NB4 (cell line): ENCODE measurements at regions not wholly inside any gene's neighbourhood (a gene's known extent, or its start where the extent isn't known, plus 50 kb on each side); places are given as distances from the start of the nearest gene placed in this dataset.

Experiments
- DNase-seq: peaks from one replicate; pipeline ENCODE4 v3.0.0; 2010; ENCODE audit warnings: low read depth
- H3K4me3 ChIP-seq: one replicate; pipeline ENCODE4 v1.5.1; 2011; ENCODE audit warnings: mild to moderate bottlenecking, low read depth, low read length, moderate library complexity
- MYC ChIP-seq: IDR thresholded peaks from 2 replicates; pipeline ENCODE4 v1.6.1; 2011; ENCODE audit warnings: low read depth, low read length
- POLR2A ChIP-seq: IDR thresholded peaks from 2 replicates; pipeline ENCODE4 v1.6.1; 2011; ENCODE audit warnings: mild to moderate bottlenecking; ENCODE audit not compliant: insufficient read length; ENCODE audit errors: extremely low read depth
- TF ChIP-seq, protein P1 (sequence below): IDR thresholded peaks from one replicate; pipeline ENCODE4 v1.5.1; 2012; ENCODE audit warnings: low read depth, low read length
- TF ChIP-seq, protein P2 (sequence below): IDR thresholded peaks from 2 replicates; pipeline ENCODE4 v1.6.1; 2011; ENCODE audit warnings: low read depth, low read length

DNA sequence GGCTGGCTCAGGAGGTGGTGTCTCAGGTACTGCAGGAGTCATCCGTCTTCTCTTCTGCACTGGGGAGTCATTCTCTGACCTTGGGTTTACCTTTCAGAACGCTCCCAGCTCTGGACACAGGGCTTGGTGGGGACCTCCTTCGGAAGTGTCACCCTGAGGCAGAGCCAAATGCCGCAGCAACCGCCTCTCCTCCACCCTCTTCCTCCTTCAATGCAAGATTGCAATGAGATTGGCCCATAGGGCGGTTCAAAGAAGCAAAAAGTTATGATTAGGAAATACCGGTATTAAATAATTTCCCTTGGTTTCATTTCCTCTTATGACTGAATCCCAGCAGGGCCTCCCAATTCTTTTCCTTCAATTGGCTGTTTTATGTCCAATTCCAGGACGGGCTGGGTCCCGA is 178.8 kb downstream of the ACKR3 start:
- no peak for TF ChIP-seq MYC
- TF ChIP-seq, protein P1, sequence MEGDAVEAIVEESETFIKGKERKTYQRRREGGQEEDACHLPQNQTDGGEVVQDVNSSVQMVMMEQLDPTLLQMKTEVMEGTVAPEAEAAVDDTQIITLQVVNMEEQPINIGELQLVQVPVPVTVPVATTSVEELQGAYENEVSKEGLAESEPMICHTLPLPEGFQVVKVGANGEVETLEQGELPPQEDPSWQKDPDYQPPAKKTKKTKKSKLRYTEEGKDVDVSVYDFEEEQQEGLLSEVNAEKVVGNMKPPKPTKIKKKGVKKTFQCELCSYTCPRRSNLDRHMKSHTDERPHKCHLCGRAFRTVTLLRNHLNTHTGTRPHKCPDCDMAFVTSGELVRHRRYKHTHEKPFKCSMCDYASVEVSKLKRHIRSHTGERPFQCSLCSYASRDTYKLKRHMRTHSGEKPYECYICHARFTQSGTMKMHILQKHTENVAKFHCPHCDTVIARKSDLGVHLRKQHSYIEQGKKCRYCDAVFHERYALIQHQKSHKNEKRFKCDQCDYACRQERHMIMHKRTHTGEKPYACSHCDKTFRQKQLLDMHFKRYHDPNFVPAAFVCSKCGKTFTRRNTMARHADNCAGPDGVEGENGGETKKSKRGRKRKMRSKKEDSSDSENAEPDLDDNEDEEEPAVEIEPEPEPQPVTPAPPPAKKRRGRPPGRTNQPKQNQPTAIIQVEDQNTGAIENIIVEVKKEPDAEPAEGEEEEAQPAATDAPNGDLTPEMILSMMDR, result no peak
- TF ChIP-seq, protein P2, sequence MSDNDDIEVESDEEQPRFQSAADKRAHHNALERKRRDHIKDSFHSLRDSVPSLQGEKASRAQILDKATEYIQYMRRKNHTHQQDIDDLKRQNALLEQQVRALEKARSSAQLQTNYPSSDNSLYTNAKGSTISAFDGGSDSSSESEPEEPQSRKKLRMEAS, result no peak
- no peak for TF ChIP-seq POLR2A
- DNase-seq, result peak; percentile 83
- no peak overlapping the region for H3K4me3 ChIP-seq

DNA sequence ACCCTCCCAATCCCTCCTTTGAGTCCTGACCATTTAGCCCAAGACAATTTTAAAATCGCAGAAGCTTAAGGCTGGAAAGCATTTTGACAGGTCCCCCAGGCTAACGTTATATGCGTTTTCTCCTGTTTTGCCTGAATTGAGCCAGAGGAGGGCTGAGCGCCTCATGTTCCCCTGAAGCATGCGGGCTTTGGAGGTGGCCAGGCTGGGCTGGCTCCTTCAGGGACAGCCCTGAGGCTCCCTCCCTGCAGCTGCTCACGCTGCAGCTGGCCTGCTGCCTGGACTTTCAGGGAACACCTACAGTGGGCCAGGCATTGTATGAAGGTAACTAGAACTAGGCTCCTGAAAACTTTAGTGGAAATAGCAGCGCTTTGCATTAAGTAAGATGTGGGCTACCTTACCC is 179.2 kb downstream of the ACKR3 start:
- H3K4me3 ChIP-seq, result no peak overlapping the region
- peak; percentile 53 for DNase-seq
- TF ChIP-seq, protein P2, result no peak
- TF ChIP-seq MYC (no peak), POLR2A (no peak)
- TF ChIP-seq, protein P1, result no peak

DNA sequence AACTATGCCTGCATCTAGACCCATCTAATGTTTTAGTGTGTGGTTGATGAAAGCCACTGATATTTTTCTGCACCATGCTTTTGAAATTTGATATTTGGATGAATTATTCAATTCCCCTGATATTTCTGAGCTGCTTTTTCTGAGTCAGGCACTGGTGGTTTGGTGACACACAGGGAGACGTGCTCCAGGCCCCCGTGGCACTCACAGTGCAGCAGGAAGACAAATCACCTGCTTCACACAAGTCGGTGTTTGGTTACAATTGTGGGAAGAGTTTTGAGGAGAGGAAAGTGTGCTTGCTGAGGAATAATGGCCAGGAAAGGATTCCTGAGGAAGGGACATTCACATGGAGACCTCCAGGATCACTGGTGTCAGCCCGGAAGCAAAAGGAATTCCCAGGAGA is 179.7 kb downstream of the ACKR3 start:
- no peak overlapping the region for H3K4me3 ChIP-seq
- DNase-seq, result peak; percentile 20
- TF ChIP-seq MYC, result no peak
- no peak for TF ChIP-seq POLR2A
- TF ChIP-seq, protein P2, result no peak
- TF ChIP-seq, protein P1, result no peak

DNA sequence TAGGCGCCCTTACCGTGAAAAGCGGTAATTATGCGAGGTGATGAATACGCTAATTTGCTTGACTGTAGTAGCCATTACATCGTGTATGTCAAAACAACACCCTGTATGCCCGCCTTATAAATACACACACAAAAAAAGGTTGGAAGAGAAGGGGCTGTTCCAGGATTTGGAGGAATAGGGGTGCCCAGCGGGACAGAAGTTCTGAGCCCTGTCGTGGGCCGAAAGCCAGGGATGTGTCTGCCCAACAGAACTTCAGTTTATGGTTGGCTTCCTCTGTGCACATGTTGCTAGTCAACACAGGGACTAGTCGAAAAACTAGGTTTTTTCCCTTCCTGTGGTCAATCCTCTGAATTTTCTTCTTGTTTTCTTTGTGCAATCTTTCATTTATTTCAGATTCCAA is 182.5 kb downstream of the ACKR3 start:
- TF ChIP-seq, protein P2, result no peak
- TF ChIP-seq, protein P1, result no peak
- TF ChIP-seq POLR2A, result no peak
- TF ChIP-seq MYC, result no peak

DNA sequence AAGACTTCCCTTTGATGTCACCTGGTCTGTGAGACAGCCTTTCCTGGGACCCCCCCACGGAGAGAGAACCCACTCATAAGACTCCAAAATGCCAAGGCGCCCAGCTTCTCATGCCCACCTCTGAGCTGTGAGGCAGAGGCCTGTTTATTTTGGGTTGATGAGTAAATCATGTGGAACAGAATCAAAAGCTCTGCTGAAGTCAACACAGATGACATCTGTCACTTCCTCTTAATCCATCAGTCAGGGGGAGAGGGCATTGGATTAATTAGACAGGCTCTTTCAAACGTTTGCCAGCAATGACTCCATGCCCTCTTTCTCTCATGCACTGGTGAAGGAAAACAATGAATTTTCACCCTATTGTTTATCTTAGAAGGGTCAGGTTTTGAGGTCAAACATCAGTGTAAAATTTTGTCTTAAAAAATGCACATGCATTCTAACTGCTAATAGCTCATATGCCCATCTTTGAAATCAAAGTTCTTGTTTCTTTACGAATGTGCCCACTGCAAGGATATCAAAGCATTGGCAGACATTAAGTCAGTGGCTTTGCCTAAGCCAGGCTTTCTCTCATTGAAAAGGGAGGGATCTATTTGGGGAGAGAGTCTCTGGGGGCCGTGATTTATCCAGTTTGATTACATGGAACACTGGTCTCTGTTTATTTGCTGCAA is 184.1 kb downstream of the ACKR3 start:
- H3K4me3 ChIP-seq, result no peak overlapping the region
- DNase-seq, result no peak

More for the DNA sequence above, 182.5 kb downstream of the ACKR3 start:
- H3K4me3 ChIP-seq, result no peak overlapping the region
- no peak for DNase-seq

More for the DNA sequence above, 184.1 kb downstream of the ACKR3 start:
- TF ChIP-seq MYC, result no peak
- no peak for TF ChIP-seq POLR2A
- TF ChIP-seq, protein P2, result no peak
- TF ChIP-seq, protein P1, result no peak
